ENCODE measurements at regions not wholly inside any gene's neighbourhood (a gene's known extent, or its start where the extent isn't known, plus 50 kb on each side); places are given as distances from the start of the nearest gene placed in this dataset.
"Not testable (repeated sequence)": the region's sequence is repeated elsewhere in the genome, so short reads cannot be mapped to it uniquely, and the experiment has no call there.

GRCh38 chr5:104361932-104362331 lies 799.3 kb upstream of the NUDT12 start:
- no peaks in the 10 kb centered on the region for H3K36me3 ChIP-seq (ENCODE audit: insufficient read depth, low read length)
- no peaks in the 10 kb centered on the region for H3K79me2 ChIP-seq (ENCODE audit: control insufficient read depth, insufficient read depth, low read length, unreplicated experiment)
- no peak overlapping the region for H3K4me3 ChIP-seq (ENCODE audit: low read depth, low read length)
- H3K4me1 ChIP-seq (ENCODE audit: control insufficient read depth, insufficient read depth, low read length, unreplicated experiment) = peaks cover 4% of the 10 kb centered on the region
- no peaks in the 10 kb centered on the region for H3K27me3 ChIP-seq (ENCODE audit: insufficient read depth, low read length)
- H3K27ac ChIP-seq (ENCODE audit: low read depth, low read length) = no peak overlapping the region
- H2AFZ ChIP-seq (ENCODE audit: low read length, unreplicated experiment) = peak overlapping the region; percentile 1

DNA sequence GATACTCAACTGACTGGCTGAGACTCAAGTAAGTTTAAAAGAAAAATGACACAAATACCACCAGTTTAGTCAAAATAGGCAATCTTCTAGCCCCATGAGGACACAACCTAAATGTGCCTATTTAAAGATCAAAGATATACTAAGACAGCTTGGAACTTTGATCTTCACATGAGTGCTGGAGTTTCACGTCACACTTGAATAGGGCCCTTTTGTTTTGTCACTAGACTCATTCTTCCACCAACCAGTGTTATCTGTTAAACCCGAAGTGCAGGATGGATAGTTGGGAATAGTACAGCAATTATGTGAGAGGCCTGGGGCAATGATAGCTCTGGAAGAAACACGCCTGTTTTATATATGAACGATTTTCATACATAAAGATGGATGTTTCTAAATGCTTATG lies 792.8 kb upstream of the NUDT12 start:
- H3K36me3 ChIP-seq (ENCODE audit: insufficient read depth, low read length) = no peaks in the 10 kb centered on the region
- H3K4me1 ChIP-seq (ENCODE audit: control insufficient read depth, insufficient read depth, low read length, unreplicated experiment) = no peaks in the 10 kb centered on the region
- no peak overlapping the region for H3K27ac ChIP-seq (ENCODE audit: low read depth, low read length)
- no peaks in the 10 kb centered on the region for H3K27me3 ChIP-seq (ENCODE audit: insufficient read depth, low read length)
- H2AFZ ChIP-seq (ENCODE audit: low read length, unreplicated experiment) = no peak overlapping the region
- no peaks in the 10 kb centered on the region for H3K79me2 ChIP-seq (ENCODE audit: control insufficient read depth, insufficient read depth, low read length, unreplicated experiment)
- H3K4me3 ChIP-seq (ENCODE audit: low read depth, low read length) = no peak overlapping the region

GRCh38 chr5:104353371-104353770 lies 790.8 kb upstream of the NUDT12 start:
- no peak overlapping the region for H3K4me3 ChIP-seq (ENCODE audit: low read depth, low read length)
- H3K36me3 ChIP-seq (ENCODE audit: insufficient read depth, low read length) = no peaks in the 10 kb centered on the region
- no peaks in the 10 kb centered on the region for H3K4me1 ChIP-seq (ENCODE audit: control insufficient read depth, insufficient read depth, low read length, unreplicated experiment)
- no peaks in the 10 kb centered on the region for H3K27me3 ChIP-seq (ENCODE audit: insufficient read depth, low read length)
- H3K27ac ChIP-seq (ENCODE audit: low read depth, low read length) = no peak overlapping the region
- H2AFZ ChIP-seq (ENCODE audit: low read length, unreplicated experiment) = no peak overlapping the region
- H3K79me2 ChIP-seq (ENCODE audit: control insufficient read depth, insufficient read depth, low read length, unreplicated experiment) = no peaks in the 10 kb centered on the region

- H3K4me1 ChIP-seq (ENCODE audit: control insufficient read depth, insufficient read depth, low read length, unreplicated experiment) = no peaks in the 10 kb centered on the region
- no peaks in the 10 kb centered on the region for H3K36me3 ChIP-seq (ENCODE audit: insufficient read depth, low read length)
- no peak overlapping the region for H3K4me3 ChIP-seq (ENCODE audit: low read depth, low read length)
- H3K27ac ChIP-seq (ENCODE audit: low read depth, low read length) = no peak overlapping the region
- no peak overlapping the region for H2AFZ ChIP-seq (ENCODE audit: low read length, unreplicated experiment)
- no peaks in the 10 kb centered on the region for H3K79me2 ChIP-seq (ENCODE audit: control insufficient read depth, insufficient read depth, low read length, unreplicated experiment)
- no peaks in the 10 kb centered on the region for H3K27me3 ChIP-seq (ENCODE audit: insufficient read depth, low read length)
Observed at GRCh38 chr5:104352954-104353353, 790.4 kb upstream of the NUDT12 start.

DNA sequence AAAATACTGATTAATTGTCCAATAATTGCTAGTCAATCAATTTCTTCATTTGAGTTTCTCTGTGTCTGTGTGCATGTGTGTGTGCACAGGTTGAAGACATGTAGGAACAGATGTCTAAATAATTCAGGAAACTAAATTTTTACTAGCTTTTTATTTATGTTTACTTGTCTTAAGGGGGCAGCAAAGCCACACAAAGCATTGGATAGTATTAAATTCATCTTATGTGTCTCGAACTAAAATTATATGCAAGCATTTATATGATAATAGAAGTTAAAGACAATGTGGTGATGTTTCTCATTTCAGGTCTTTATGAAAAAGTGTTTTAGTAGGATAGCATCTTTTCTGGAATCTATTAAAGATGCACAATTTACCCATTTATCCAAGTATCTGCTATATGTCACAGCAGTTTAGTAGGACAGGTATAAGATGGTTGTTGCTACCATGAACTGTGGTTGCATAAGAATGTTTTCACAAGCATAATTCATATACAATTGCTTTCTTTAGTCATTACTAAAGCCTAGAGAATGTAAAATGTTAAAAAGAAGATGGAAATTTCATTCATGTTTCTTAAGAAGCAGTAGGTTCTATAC lies 784.6 kb upstream of the NUDT12 start:
- H2AFZ ChIP-seq (ENCODE audit: low read length, unreplicated experiment) = no peak overlapping the region
- no peaks in the 10 kb centered on the region for H3K27me3 ChIP-seq (ENCODE audit: insufficient read depth, low read length)
- peaks cover 12% of the 10 kb centered on the region for H3K4me1 ChIP-seq (ENCODE audit: control insufficient read depth, insufficient read depth, low read length, unreplicated experiment)
- H3K4me3 ChIP-seq (ENCODE audit: low read depth, low read length) = no peak overlapping the region
- no peak overlapping the region for H3K27ac ChIP-seq (ENCODE audit: low read depth, low read length)
- H3K79me2 ChIP-seq (ENCODE audit: control insufficient read depth, insufficient read depth, low read length, unreplicated experiment) = no peaks in the 10 kb centered on the region
- no peaks in the 10 kb centered on the region for H3K36me3 ChIP-seq (ENCODE audit: insufficient read depth, low read length)

DNA sequence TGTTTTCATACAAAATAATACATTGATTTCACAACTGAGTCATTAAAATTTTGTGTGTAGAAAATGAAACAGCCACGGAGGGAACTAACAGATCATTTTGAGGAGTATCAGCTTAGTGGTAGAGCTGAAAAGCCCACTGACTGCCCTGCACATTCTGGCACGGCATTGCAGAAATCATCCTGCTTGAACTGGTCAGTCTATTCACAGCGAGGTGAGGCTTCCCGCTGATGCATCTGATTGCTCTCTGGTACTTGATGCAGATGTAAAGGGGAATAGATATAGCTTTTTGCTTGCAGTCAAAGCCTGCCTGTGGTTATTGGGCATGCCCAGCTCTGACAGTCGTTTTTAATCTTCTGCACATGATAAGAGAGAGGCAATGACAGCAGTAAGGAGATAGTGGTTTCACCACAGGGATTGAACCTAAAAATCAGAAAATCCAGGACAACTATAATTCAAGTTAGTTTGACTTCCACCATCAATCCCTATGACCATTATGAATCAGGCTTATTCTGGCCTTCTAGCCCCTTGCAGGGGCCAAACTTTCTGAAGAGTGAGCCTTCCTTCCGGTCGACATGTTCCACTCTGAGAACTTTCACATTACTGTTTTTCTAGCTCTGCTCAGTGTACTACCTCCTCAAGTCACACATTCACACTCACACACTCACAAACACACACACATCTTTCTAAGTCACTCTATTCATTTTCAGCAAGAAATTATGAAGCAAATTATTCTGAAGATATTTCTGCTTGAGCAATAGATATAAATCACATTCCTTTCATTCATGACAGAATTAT lies 782.8 kb upstream of the NUDT12 start:
- H2AFZ ChIP-seq (ENCODE audit: low read length, unreplicated experiment) = peak overlapping the region; percentile 95
- H3K79me2 ChIP-seq (ENCODE audit: control insufficient read depth, insufficient read depth, low read length, unreplicated experiment) = no peaks in the 10 kb centered on the region
- H3K4me1 ChIP-seq (ENCODE audit: control insufficient read depth, insufficient read depth, low read length, unreplicated experiment) = peaks cover 12% of the 10 kb centered on the region
- H3K27ac ChIP-seq (ENCODE audit: low read depth, low read length) = peak overlapping the region; percentile 76
- no peaks in the 10 kb centered on the region for H3K36me3 ChIP-seq (ENCODE audit: insufficient read depth, low read length)
- H3K4me3 ChIP-seq (ENCODE audit: low read depth, low read length) = peak overlapping the region; percentile 73
- no peaks in the 10 kb centered on the region for H3K27me3 ChIP-seq (ENCODE audit: insufficient read depth, low read length)

GRCh38 chr5:104344809-104345208 lies 782.2 kb upstream of the NUDT12 start:
- Histone ChIP-seq H2AFZ (ENCODE audit: low read length, unreplicated experiment) (peak overlapping the region; percentile 95), H3K4me1 (ENCODE audit: control insufficient read depth, insufficient read depth, low read length, unreplicated experiment) (peaks cover 12% of the 10 kb centered on the region), H3K4me3 (ENCODE audit: low read depth, low read length) (peak overlapping the region; percentile 73), H3K27ac (ENCODE audit: low read depth, low read length) (peak overlapping the region; percentile 76), H3K27me3 (ENCODE audit: insufficient read depth, low read length) (no peaks in the 10 kb centered on the region), H3K36me3 (ENCODE audit: insufficient read depth, low read length) (no peaks in the 10 kb centered on the region), H3K79me2 (ENCODE audit: control insufficient read depth, insufficient read depth, low read length, unreplicated experiment) (no peaks in the 10 kb centered on the region)

DNA sequence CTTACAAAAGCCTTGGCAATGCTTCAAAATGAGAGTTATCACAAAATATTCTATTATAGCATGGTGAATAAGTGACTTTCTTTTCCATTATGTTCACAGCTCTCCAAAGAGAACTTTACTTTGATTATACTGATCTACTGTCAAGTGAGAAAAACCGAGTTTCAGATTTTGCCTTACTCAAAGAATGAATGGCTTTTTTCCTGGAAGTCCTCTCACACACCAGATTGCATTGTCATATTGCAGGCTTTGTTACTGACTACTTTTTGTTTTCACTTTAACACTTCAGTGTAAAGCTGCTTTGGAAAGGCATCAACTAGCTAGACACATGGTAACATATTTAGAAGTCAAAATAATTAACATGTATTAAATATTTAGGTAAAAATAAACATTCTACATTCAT lies 765.2 kb upstream of the NUDT12 start:
- Histone ChIP-seq H3K27ac (ENCODE audit: low read depth, low read length) (no peak overlapping the region), H3K79me2 (ENCODE audit: control insufficient read depth, insufficient read depth, low read length, unreplicated experiment) (no peaks in the 10 kb centered on the region), H3K36me3 (ENCODE audit: insufficient read depth, low read length) (no peaks in the 10 kb centered on the region), H3K27me3 (ENCODE audit: insufficient read depth, low read length) (no peaks in the 10 kb centered on the region), H2AFZ (ENCODE audit: low read length, unreplicated experiment) (peak overlapping the region; percentile 15), H3K4me3 (ENCODE audit: low read depth, low read length) (no peak overlapping the region), H3K4me1 (ENCODE audit: control insufficient read depth, insufficient read depth, low read length, unreplicated experiment) (no peaks in the 10 kb centered on the region)

- Histone ChIP-seq H3K4me3 (ENCODE audit: low read depth, low read length) (no peak overlapping the region), H3K79me2 (ENCODE audit: control insufficient read depth, insufficient read depth, low read length, unreplicated experiment) (no peaks in the 10 kb centered on the region), H3K4me1 (ENCODE audit: control insufficient read depth, insufficient read depth, low read length, unreplicated experiment) (no peaks in the 10 kb centered on the region), H3K36me3 (ENCODE audit: insufficient read depth, low read length) (no peaks in the 10 kb centered on the region), H3K27ac (ENCODE audit: low read depth, low read length) (no peak overlapping the region), H2AFZ (ENCODE audit: low read length, unreplicated experiment) (peak overlapping the region; percentile 26), H3K27me3 (ENCODE audit: insufficient read depth, low read length) (no peaks in the 10 kb centered on the region)
Observed at GRCh38 chr5:104326966-104327365, 764.4 kb upstream of the NUDT12 start.

- Histone ChIP-seq H3K4me1 (ENCODE audit: control insufficient read depth, insufficient read depth, low read length, unreplicated experiment) (no peaks in the 10 kb centered on the region), H3K79me2 (ENCODE audit: control insufficient read depth, insufficient read depth, low read length, unreplicated experiment) (no peaks in the 10 kb centered on the region), H3K27ac (ENCODE audit: low read depth, low read length) (no peak overlapping the region), H3K4me3 (ENCODE audit: low read depth, low read length) (no peak overlapping the region), H3K36me3 (ENCODE audit: insufficient read depth, low read length) (no peaks in the 10 kb centered on the region), H3K27me3 (ENCODE audit: insufficient read depth, low read length) (no peaks in the 10 kb centered on the region), H2AFZ (ENCODE audit: low read length, unreplicated experiment) (no peak overlapping the region)
Observed at GRCh38 chr5:104325356-104325755, 762.8 kb upstream of the NUDT12 start.

DNA sequence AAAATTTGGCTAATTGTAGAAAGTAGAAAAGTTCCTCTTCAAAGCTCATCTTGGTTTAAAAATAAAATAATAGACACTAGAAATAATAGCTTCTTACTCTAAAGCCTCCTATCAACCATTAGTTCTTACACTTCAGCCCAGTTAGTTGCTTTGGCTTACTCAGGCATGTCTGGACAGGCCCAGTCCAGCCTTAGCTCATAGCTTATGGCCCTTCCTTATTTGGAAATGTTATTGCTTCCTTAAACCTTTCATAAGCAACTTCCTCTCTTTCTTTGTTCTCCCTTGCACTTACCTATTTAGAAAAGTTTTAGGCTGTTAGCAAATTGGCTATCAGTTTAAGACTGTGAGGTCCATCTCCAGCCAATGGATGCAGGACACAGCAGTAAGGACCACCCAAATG lies 754.1 kb upstream of the NUDT12 start:
- H3K4me1 ChIP-seq (ENCODE audit: control insufficient read depth, insufficient read depth, low read length, unreplicated experiment); H3K79me2 ChIP-seq (ENCODE audit: control insufficient read depth, insufficient read depth, low read length, unreplicated experiment); H3K27ac ChIP-seq (ENCODE audit: low read depth, low read length); H2AFZ ChIP-seq (ENCODE audit: low read length, unreplicated experiment); H3K36me3 ChIP-seq (ENCODE audit: insufficient read depth, low read length); H3K4me3 ChIP-seq (ENCODE audit: low read depth, low read length); H3K27me3 ChIP-seq (ENCODE audit: insufficient read depth, low read length): not testable (repeated sequence)

Measured in ACC112 (cell line).